ENCODE measurements at regions not wholly inside any gene's neighbourhood (a gene's known extent, or its start where the extent isn't known, plus 50 kb on each side); places are given as distances from the start of the nearest gene placed in this dataset.

GRCh38 chr14:65225299-65226159 is 123.2 kb upstream of the MAX start:
- DNase-seq, result no peak

GRCh38 chr14:65226824-65227604 is 124.7 kb upstream of the MAX start:
- DNase-seq, result no peak

- no peak for DNase-seq
These were observed 126.1 kb upstream of the MAX start for GRCh38 chr14:65228436-65228835.

GRCh38 chr14:65228956-65229747 is 126.8 kb upstream of the MAX start:
- DNase-seq, result no peak

GRCh38 chr14:65229748-65230728 is 127.7 kb upstream of the MAX start:
- DNase-seq, result peak; percentile 35 to 56

GRCh38 chr14:65231286-65231980 is 129.1 kb upstream of the MAX start:
- no peak for DNase-seq

GRCh38 chr14:65234752-65235361 is 132.5 kb upstream of the MAX start:
- DNase-seq, result no peak

- no peak for DNase-seq
These were observed 134.9 kb upstream of the MAX start for GRCh38 chr14:65237023-65237814.

- no peak for DNase-seq
These were observed 135.6 kb upstream of the MAX start for GRCh38 chr14:65237941-65238340.

GRCh38 chr14:65238456-65238855 is 136.1 kb upstream of the MAX start:
- no peak for DNase-seq

- DNase-seq, result no peak
These were observed 137.0 kb upstream of the MAX start for GRCh38 chr14:65239143-65239937.

- no peak for DNase-seq
These were observed 137.6 kb upstream of the MAX start for GRCh38 chr14:65239938-65240296.

GRCh38 chr14:65241125-65241752 is 138.9 kb upstream of the MAX start:
- no peak for DNase-seq

- DNase-seq, result no peak
These were observed 140.4 kb upstream of the MAX start for GRCh38 chr14:65242732-65243134.

GRCh38 chr14:65243766-65244442 is 141.6 kb upstream of the MAX start:
- no peak for DNase-seq

GRCh38 chr14:65249471-65250161 is 147.3 kb upstream of the MAX start:
- no peak for DNase-seq

- peak; percentile 23 to 33 for DNase-seq
These were observed 147.8 kb upstream of the MAX start for GRCh38 chr14:65250162-65250495.

- no peak for DNase-seq
These were observed 148.9 kb upstream of the MAX start for GRCh38 chr14:65251213-65251612.
